Thyroid gland (tissue), 4 donors: ENCODE measurements at regions not wholly inside any gene's neighbourhood (a gene's known extent, or its start where the extent isn't known, plus 50 kb on each side); places are given as distances from the start of the nearest gene placed in this dataset.

Source experiments
- DNase-seq, 2 donors: peaks; one replicate each; pipeline ENCODE4 v3.0.0-alpha.2; 2019
- H3K27ac ChIP-seq, 3 donors: fragments of 200-600 bp; sonication (generic); 1 replicate in 2 of 3; 2 replicates in 1 of 3; pipeline ENCODE4 v1.5.1; 2016 to 2019; ENCODE audit warnings: mild to moderate bottlenecking in 1 of 3, moderate library complexity in 1 of 3
- H3K27me3 ChIP-seq: fragments of 200-600 bp; sonication (generic); one replicate; pipeline ENCODE4 v1.5.1; 2019
- H3K36me3 ChIP-seq, 2 donors: fragments of 200-600 bp; sonication (generic); one replicate each; pipeline ENCODE4 v1.5.1; 2016 to 2019
- H3K4me1 ChIP-seq, 2 donors: fragments of 200-600 bp; sonication (generic); one replicate each; pipeline ENCODE4 v1.5.1; 2017 to 2019
- H3K4me3 ChIP-seq, 3 donors: fragments of 200-600 bp; sonication (generic); replicated peaks in 1 of 3; 1 replicate in 2 of 3; 2 replicates in 1 of 3; pipeline ENCODE4 v1.5.1; 2016; ENCODE audit warnings: mild to moderate bottlenecking in 1 of 3
- H3K9me3 ChIP-seq: fragments of 200-600 bp; sonication (generic); one replicate; pipeline ENCODE4 v1.5.1; 2017
- POLR2A ChIP-seq, 2 donors: fragments of 450-650 bp; IDR thresholded peaks; one replicate each; pipeline ENCODE4 v1.6.1; 2017; ENCODE audit warnings: antibody characterized with exemption in 2 of 2, mild to moderate bottlenecking in 2 of 2, moderate library complexity in 1 of 2
- WGBS, 2 donors: methylation state at CpG; one replicate each; pipeline ENCODE4 v1.1.5; 2017; 5-methylcytosine and 5-hydroxymethylcytosine counted together
- intact Hi-C: fragments of 100-400 bp; cut with DNase I; formaldehyde crosslinking; loops from one replicate; pipeline ENCODE4 v1.15.1; 2023
- TF ChIP-seq, protein P1 (sequence below), 6 experiments: fragments of 200-600 bp in 3 of 6; fragments of 450-650 bp in 3 of 6; sonication (generic) in 3 of 6; IDR thresholded peaks; one replicate each; pipeline ENCODE4 v1.5.1; 2016 to 2019; ENCODE audit warnings: antibody characterized with exemption in 6 of 6, mild to moderate bottlenecking in 2 of 6, inconsistent platforms in 1 of 6, moderate library complexity in 1 of 6

DNA sequence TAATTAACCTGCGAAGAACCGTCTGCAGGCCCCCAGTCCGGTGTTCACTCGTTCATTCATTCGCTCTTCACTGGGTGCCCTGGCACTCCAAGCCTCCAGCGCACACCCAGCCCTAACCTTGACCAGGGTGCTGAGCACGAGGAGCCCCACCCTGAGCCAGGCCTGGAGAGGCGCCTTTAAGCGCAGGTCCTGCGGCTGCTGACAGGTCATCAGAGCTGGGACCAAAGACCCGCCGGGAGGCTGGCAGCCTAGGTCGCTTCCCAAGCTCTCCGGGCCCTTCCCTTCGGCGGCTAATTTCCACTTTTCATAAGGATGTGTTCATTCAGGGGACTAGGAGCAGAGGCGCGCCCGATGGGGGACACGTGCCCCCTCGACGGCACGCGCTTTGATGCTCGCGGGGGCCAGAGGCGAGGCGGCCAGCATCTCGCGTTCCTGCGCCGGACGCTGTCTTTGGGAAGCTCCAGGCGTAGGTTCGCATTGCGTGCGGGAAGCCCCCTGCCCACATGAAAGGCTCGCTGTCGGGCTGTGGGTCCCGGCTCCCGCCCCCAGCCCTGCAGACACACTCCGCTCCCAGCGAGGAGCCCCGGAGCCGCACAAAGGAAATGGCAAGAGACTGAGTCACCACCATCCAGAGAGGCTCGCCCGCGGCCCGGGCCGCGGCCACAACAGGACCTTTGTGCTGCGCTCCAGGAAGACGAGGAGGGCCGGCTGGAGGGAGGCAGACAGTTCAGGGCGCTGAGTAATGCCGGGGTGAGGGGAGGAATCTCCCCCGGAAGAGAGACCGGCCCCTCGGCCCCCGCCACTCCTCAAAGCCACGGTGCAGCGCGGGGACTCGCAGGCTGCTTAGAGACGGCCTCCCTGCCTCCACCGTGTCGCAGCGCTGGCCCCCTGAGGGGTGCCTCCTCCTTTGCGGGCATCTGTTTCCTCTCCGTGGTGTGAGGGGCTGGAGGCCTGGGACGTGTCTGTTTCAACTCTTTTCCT lies 266.4 kb upstream of the HES1 start:
- Histone ChIP-seq H3K4me3 (no peak overlapping the region), H3K36me3 (no peaks in the 10 kb centered on the region), H3K27me3 (no peaks in the 10 kb centered on the region), H3K9me3 (no peaks in the 10 kb centered on the region), H3K4me1 (peaks cover 24 to 41% of the 10 kb centered on the region in 2 donors), H3K27ac (no peak overlapping the region)
- WGBS, 2 donors: 72 to 77% methylated on average over 54 to 70 of the region's 71 CpGs
- no peak for DNase-seq
- TF ChIP-seq POLR2A (IDR thresholded peaks at IDR 0.05): no peak
- TF ChIP-seq, protein P1, sequence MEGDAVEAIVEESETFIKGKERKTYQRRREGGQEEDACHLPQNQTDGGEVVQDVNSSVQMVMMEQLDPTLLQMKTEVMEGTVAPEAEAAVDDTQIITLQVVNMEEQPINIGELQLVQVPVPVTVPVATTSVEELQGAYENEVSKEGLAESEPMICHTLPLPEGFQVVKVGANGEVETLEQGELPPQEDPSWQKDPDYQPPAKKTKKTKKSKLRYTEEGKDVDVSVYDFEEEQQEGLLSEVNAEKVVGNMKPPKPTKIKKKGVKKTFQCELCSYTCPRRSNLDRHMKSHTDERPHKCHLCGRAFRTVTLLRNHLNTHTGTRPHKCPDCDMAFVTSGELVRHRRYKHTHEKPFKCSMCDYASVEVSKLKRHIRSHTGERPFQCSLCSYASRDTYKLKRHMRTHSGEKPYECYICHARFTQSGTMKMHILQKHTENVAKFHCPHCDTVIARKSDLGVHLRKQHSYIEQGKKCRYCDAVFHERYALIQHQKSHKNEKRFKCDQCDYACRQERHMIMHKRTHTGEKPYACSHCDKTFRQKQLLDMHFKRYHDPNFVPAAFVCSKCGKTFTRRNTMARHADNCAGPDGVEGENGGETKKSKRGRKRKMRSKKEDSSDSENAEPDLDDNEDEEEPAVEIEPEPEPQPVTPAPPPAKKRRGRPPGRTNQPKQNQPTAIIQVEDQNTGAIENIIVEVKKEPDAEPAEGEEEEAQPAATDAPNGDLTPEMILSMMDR (IDR thresholded peaks at IDR 0.05): no peak
- intact Hi-C loops: no loop called here

DNA sequence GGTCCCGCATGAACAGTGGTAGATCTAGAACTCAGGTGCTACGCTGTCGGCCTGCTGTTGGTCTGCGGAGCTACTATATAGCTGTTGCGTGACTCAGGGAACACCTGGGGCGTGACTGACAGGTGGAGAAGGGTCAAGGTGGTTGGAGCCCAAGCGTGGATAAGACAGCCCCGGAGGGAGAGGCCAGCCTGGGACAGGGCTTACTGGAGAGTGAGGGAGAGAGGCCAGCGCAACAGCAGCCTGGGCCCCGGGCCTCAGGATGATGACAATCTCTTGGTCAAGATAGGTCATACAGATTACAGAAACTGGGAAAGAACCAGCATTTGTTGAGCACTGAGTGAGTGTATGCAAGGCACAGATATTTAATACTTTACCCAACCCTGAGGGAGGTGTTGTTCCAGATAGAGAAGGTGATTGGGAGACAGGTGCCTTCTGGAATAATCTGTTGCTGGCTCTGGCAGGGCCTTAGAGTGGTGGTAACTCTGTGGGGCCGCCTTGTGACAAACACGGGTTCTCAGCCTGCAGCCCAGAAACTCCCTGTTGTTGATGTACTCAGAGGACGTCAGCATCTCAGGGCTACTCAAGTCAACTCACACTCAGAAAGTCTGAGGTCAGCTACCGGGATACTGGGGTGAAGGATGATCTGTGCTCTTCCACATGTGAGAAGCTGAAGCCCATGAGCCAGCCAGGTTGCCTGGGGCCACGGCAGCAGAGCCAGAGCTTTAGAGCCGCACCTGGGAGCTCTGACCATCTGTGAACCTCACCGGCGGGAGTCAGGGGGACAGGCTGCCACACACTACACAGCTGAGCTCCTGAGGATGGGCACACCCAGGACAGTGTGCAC lies 265.4 kb upstream of the HES1 start:
- peaks cover 24 to 40% of the 10 kb centered on the region in 2 donors for H3K4me1 ChIP-seq
- TF ChIP-seq, protein P1 (IDR thresholded peaks at IDR 0.05): no peak
- no peak for TF ChIP-seq POLR2A (IDR thresholded peaks at IDR 0.05)
- no peaks in the 10 kb centered on the region for H3K27me3 ChIP-seq
- intact Hi-C loops: no loop called here
- no peak overlapping the region for H3K27ac ChIP-seq
- H3K9me3 ChIP-seq: no peaks in the 10 kb centered on the region
- WGBS, 2 donors: 75 to 77% methylated on average over 16 to 17 of the region's 18 CpGs
- H3K4me3 ChIP-seq: no peak overlapping the region
- DNase-seq: no peak
- no peaks in the 10 kb centered on the region for H3K36me3 ChIP-seq

DNA sequence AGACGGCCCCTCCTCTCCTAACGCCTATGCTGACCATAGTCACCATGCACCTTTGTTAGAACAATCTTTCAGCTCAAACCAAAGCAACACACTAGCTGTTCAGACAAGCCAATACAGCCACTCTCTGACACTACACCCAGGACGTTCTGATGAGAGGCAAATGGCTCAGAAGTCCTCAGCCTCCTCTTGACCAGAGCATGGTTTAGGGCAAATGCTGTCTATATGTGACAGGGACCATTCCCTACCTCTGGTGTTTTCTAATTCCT lies 264.8 kb upstream of the HES1 start:
- Histone ChIP-seq H3K27ac (no peak overlapping the region), H3K4me3 (no peak overlapping the region), H3K36me3 (no peaks in the 10 kb centered on the region), H3K4me1 (peaks cover 18 to 36% of the 10 kb centered on the region in 2 donors), H3K9me3 (no peaks in the 10 kb centered on the region), H3K27me3 (no peaks in the 10 kb centered on the region)
- intact Hi-C loops: no loop called here
- DNase-seq: no peak
- 57 to 79% methylated on average over 2 to 3 of the region's 3 CpGs for WGBS, 2 donors
- no peak for TF ChIP-seq POLR2A (IDR thresholded peaks at IDR 0.05)
- TF ChIP-seq, protein P1 (IDR thresholded peaks at IDR 0.05): no peak

DNA sequence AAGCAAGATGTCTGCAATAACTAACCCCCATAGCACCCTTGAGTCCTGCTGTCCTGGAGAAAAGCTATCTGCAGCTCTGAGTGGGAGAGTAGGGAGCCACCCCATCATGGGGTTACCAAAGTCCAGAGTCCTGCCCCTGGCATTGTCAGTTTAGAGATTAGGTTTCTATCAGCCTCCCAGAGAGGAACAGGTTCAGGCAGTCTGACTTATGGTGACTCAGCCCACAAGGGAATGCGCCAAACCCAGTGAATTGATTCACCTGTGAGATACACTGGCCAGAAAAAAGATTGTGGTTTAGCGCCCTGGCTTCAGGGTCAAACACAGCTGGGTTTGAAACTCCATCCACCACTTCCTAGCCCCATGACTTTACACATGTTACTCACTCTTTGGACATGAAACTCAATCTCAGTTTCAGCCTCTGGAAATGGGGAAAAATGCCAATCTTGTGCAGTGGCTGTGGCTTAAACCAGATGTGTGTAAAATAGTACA lies 263.6 kb upstream of the HES1 start:
- no peaks in the 10 kb centered on the region for H3K9me3 ChIP-seq
- 50 to 71% methylated on average over 1 to 2 of the region's 2 CpGs for WGBS, 2 donors
- intact Hi-C loops: no loop called here
- no peak overlapping the region for H3K4me3 ChIP-seq
- no peaks in the 10 kb centered on the region for H3K36me3 ChIP-seq
- no peak for TF ChIP-seq POLR2A (IDR thresholded peaks at IDR 0.05)
- peaks cover 18 to 33% of the 10 kb centered on the region in 2 donors for H3K4me1 ChIP-seq
- H3K27me3 ChIP-seq: no peaks in the 10 kb centered on the region
- no peak overlapping the region for H3K27ac ChIP-seq
- DNase-seq: peak; percentile 31 to 40

DNA sequence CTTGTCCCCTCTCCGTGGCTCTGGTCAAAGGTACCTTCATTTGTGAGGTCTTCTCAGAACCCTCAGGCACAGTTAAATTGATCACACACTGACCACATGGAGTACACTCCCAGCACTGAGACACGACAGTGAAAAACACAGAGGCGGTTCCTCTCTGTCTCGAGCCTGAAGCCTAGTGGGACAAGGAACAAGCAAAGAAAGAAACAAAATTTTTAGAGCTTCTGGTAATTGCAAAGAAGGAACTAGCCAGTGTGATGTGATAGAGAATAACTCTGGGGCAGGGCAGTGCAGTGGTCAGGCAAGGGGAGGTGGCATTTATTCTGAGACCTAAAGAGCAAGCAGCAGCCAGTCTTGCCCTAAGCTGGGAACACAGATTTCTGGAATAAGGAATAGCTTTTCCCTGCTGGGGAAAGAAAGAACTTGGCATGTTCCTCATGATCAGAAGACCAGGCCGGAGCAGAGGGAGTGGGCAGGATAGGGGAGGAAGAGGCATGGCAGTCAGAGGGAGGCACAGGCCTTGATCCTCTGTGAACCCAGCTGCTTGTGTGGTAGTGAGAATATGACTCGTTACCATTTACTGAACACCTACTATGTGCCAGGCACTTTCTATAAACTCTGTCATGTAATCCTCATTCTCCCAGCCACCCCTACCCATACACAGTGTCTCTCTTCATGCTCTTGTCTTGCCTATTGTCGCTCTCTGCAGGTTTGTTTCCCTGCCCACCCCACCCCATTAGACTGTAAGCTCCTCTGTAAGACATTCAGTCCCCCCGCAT lies 262.3 kb upstream of the HES1 start:
- Histone ChIP-seq H3K27me3 (no peaks in the 10 kb centered on the region), H3K27ac (no peak overlapping the region), H3K4me1 (peaks cover 7 to 24% of the 10 kb centered on the region in 2 donors), H3K4me3 (no peak overlapping the region), H3K36me3 (no peaks in the 10 kb centered on the region), H3K9me3 (no peaks in the 10 kb centered on the region)
- intact Hi-C loops: no loop called here
- WGBS, 2 donors: 84 to 94% methylated on average over 8 of the region's 8 CpGs
- no peak for DNase-seq
- TF ChIP-seq POLR2A (IDR thresholded peaks at IDR 0.05): no peak
- TF ChIP-seq, protein P1 (IDR thresholded peaks at IDR 0.05): no peak
